A673 (cell line): ENCODE measurements at regions not wholly inside any gene's neighbourhood (a gene's known extent, or its start where the extent isn't known, plus 50 kb on each side); places are given as distances from the start of the nearest gene placed in this dataset.

Source experiments
- BruUV-seq: library from RNA; stranded (reverse); fragments of 400-500 nt; replicated peaks from 2 replicates; lab custom pipeline; 2021; lab: Mats Ljungman, UMichigan
- CTCF ChIA-PET: fragments of 300-600 bp; sonication (Branson Sonifier 250); formaldehyde crosslinking; loops from one replicate; lab custom pipeline; 2022; ENCODE audit warnings: antibody characterized with exemption; lab: Charles Lee
- POLR2A ChIA-PET: fragments of 300-600 bp; sonication (Branson Sonifier 250); formaldehyde crosslinking; loops from one replicate; lab custom pipeline; 2022; ENCODE audit warnings: antibody characterized with exemption; ENCODE audit not compliant: low non-redundant PET; lab: Charles Lee
- DNase-seq: peaks from one replicate; pipeline ENCODE4 v3.0.0-alpha.2; 2015; ENCODE audit warnings: low spot score
- H3K27ac ChIP-seq: fragments of 200-600 bp; sonication (generic); 2 replicates; pipeline ENCODE4 v1.5.1; 2016; ENCODE audit warnings: mixed run types, low read depth, mild to moderate bottlenecking, mixed read lengths, antibody characterized with exemption, low read length; ENCODE audit not compliant: poor library complexity, severe bottlenecking
- H3K27me3 ChIP-seq: fragments of 200-600 bp; sonication (generic); replicated peaks from 2 replicates; pipeline ENCODE4 v1.6.1; 2017; ENCODE audit warnings: mixed run types, low read depth, mild to moderate bottlenecking, mixed read lengths, antibody characterized with exemption, low read length; ENCODE audit not compliant: insufficient read depth, poor library complexity
- H3K36me3 ChIP-seq: fragments of 200-600 bp; sonication (generic); 2 replicates; pipeline ENCODE4 v1.6.1; 2016; ENCODE audit warnings: mixed run types, mild to moderate bottlenecking, mixed read lengths, antibody characterized with exemption, low read length; ENCODE audit not compliant: insufficient read depth, poor library complexity, severe bottlenecking
- H3K4me1 ChIP-seq: fragments of 200-600 bp; sonication (generic); 2 replicates; pipeline ENCODE4 v1.6.1; 2017; ENCODE audit warnings: mixed run types, mild to moderate bottlenecking, mixed read lengths, antibody characterized with exemption, low read length; ENCODE audit not compliant: insufficient read depth, poor library complexity, severe bottlenecking
- H3K4me3 ChIP-seq: fragments of 200-600 bp; sonication (generic); 2 replicates; pipeline ENCODE4 v1.5.1; 2016; ENCODE audit warnings: low read depth, mixed run types, mild to moderate bottlenecking, mixed read lengths, low read length; ENCODE audit not compliant: poor library complexity, severe bottlenecking
- H3K9me3 ChIP-seq: fragments of 200-600 bp; sonication (generic); 2 replicates; pipeline ENCODE4 v1.6.1; 2016; ENCODE audit warnings: mixed run types, low read depth, mild to moderate bottlenecking, mixed read lengths, antibody characterized with exemption, low read length; ENCODE audit not compliant: poor library complexity, severe bottlenecking
- EZH2 ChIP-seq: fragments of 200-600 bp; sonication (generic); IDR thresholded peaks from 2 replicates; pipeline ENCODE4 v1.6.1; 2017; ENCODE audit warnings: borderline replicate concordance, low read depth, mild to moderate bottlenecking, mixed read lengths, antibody characterized with exemption, low read length; ENCODE audit not compliant: poor library complexity, severe bottlenecking
- intact Hi-C: fragments of 100-400 bp; cut with micrococcal nuclease; formaldehyde crosslinking; loops from one replicate; pipeline ENCODE4 v1.10.0; 2022; ENCODE audit not compliant: unreplicated experiment
- TF ChIP-seq, protein P1 (sequence below): fragments of 300-800, 200-600 bp; sonication (generic); conservative IDR thresholded peaks from 2 replicates; pipeline ENCODE4 v1.5.1; 2017; ENCODE audit warnings: low read depth, mild to moderate bottlenecking, antibody characterized with exemption, low read length, moderate library complexity, mixed read lengths

DNA sequence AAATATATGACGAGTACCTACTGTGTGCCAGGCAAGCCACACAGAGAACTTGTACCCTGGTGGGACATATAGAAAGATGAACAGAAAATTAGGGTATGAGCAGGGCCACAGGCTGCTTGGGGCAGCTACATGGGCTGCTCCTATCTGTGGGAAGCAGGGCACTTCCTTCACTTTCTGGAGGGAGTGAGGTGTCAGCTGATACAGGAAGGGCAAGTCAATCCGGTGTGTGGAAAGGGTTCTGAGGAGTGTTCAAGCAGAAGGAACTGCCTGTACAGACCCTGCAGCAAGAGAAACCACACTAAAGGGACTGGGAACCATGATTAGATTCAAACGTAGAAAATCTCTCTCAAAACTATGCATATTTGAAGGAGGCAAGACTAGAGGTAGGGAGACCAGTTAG lies 58.6 kb upstream of the BCL11A start:
- TF ChIP-seq EZH2: no peak
- TF ChIP-seq, protein P1, sequence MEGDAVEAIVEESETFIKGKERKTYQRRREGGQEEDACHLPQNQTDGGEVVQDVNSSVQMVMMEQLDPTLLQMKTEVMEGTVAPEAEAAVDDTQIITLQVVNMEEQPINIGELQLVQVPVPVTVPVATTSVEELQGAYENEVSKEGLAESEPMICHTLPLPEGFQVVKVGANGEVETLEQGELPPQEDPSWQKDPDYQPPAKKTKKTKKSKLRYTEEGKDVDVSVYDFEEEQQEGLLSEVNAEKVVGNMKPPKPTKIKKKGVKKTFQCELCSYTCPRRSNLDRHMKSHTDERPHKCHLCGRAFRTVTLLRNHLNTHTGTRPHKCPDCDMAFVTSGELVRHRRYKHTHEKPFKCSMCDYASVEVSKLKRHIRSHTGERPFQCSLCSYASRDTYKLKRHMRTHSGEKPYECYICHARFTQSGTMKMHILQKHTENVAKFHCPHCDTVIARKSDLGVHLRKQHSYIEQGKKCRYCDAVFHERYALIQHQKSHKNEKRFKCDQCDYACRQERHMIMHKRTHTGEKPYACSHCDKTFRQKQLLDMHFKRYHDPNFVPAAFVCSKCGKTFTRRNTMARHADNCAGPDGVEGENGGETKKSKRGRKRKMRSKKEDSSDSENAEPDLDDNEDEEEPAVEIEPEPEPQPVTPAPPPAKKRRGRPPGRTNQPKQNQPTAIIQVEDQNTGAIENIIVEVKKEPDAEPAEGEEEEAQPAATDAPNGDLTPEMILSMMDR: no peak
- H3K36me3 ChIP-seq: no peaks in the 10 kb centered on the region
- ChIA-PET POLR2A (no interaction called here), CTCF (no interaction called here)
- H3K9me3 ChIP-seq: no peaks in the 10 kb centered on the region
- no peak overlapping the region for H3K27ac ChIP-seq
- H3K27me3 ChIP-seq: peaks cover 39% of the 10 kb centered on the region
- H3K4me1 ChIP-seq: no peaks in the 10 kb centered on the region
- no peak overlapping the region for H3K4me3 ChIP-seq
- intact Hi-C loops: no loop called here
- BruUV-seq: no TSS peak
- no peak for DNase-seq

DNA sequence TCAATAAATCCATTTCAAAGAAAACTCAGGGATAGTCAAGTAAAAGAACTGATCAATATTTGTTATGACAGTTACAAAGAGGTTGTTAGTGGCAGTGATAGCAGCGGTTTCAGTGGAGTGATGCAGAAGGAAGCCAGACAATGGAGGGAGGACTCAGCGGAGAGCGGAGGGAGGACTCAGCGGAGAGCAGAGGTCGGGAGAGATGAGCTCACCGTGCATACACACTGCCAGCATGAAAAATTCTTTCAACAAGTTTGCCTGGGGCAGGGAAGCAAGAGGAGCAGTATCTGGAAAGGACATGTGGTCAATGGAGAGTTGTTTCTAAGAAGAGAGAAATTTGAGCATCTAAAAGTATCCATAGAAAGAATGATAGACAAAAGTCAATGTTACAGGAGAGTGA lies 60.9 kb upstream of the BCL11A start:
- DNase-seq: no peak
- peaks cover 26% of the 10 kb centered on the region for H3K27me3 ChIP-seq
- CTCF ChIA-PET: no interaction called here
- TF ChIP-seq, protein P1: no peak
- TF ChIP-seq EZH2: no peak
- H3K4me1 ChIP-seq: no peaks in the 10 kb centered on the region
- no peaks in the 10 kb centered on the region for H3K9me3 ChIP-seq
- no peak overlapping the region for H3K4me3 ChIP-seq
- BruUV-seq: no TSS peak
- H3K27ac ChIP-seq: no peak overlapping the region
- intact Hi-C loops: no loop called here
- H3K36me3 ChIP-seq: no peaks in the 10 kb centered on the region
- POLR2A ChIA-PET: no interaction called here

DNA sequence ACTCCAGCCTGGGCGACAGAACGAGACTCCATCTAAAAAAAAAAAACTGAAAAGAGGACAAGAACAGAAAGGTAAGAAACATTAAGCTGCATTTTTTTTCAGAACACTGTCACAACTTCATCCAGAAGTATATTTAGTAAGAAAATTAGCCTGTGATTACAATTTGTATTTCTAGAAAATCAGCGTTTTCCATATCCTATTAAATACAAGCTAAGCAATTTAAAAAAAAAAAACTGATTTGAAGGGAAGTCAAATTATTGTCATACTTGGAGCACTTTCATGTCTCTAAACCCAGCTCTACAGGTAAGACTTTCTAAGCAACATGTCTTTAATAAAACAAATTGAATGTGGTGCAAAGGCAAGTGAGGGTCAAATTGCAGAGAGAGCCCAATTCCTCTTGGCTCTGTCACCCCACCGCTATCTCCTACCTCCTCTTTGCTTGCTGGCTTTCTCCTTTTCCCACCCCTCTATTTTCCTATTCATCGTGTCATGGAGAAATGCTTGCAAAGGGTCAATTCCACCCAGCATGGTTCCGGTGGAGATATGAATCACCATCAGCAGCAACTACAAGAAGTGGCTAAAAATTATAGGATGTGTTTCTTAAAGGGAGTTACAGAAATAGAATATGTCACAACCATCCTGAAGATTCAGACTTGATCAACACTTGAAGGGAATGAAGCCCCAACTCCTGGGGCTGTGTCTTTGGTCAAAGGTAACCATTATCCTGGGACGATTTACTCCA lies 68.4 kb upstream of the BCL11A start:
- ChIA-PET CTCF (no interaction called here), POLR2A (no interaction called here)
- H3K4me3 ChIP-seq: no peak overlapping the region
- TF ChIP-seq, protein P1: no peak
- no peak for TF ChIP-seq EZH2
- no peaks in the 10 kb centered on the region for H3K9me3 ChIP-seq
- H3K36me3 ChIP-seq: no peaks in the 10 kb centered on the region
- H3K27ac ChIP-seq: no peak overlapping the region
- intact Hi-C loops: no loop called here
- DNase-seq: no peak
- BruUV-seq: no TSS peak
- no peaks in the 10 kb centered on the region for H3K4me1 ChIP-seq
- H3K27me3 ChIP-seq: peaks cover 61% of the 10 kb centered on the region
